ENCODE measurements at regions not wholly inside any gene's neighbourhood (a gene's known extent, or its start where the extent isn't known, plus 50 kb on each side); places are given as distances from the start of the nearest gene placed in this dataset. TPM values are rescaled to one million over a fixed set of nuclear protein-coding genes. Genes with fewer than 3 reads are reported as not detected.
"Not testable (repeated sequence)": the region's sequence is repeated elsewhere in the genome, so short reads cannot be mapped to it uniquely, and the experiment has no call there.

- no peak for ATAC-seq
- WGBS, 2 donors: 46 to 64% methylated on average over 3 of the region's 3 CpGs
Measured at GRCh38 chr6:145569140-145569539, 166.2 kb downstream of the EPM2A start.

GRCh38 chr6:145570336-145570735 is 165.0 kb downstream of the EPM2A start:
- H3K36me3 ChIP-seq (replicated peaks in 1 of 2; ENCODE audit: insufficient read depth in 1 of 2, low read depth in 2 of 2); ATAC-seq; H3K27me3 ChIP-seq; H3K4me1 ChIP-seq; H3K9me3 ChIP-seq; intact Hi-C loops (cut with DNase I); H3K27ac ChIP-seq; H3K4me3 ChIP-seq; DNase-seq: not testable (repeated sequence)
- WGBS, 2 donors: 57 to 62% methylated on average over 1 of the region's 1 CpG

More at GRCh38 chr6:145569140-145569539, 166.2 kb downstream of the EPM2A start:
- intact Hi-C loops (cut with DNase I): no loop called here
- H3K27ac ChIP-seq: no peak overlapping the region
- no peaks in the 10 kb centered on the region for H3K4me1 ChIP-seq
- no peak for TF ChIP-seq POLR2A (IDR thresholded peaks at IDR 0.05)
- no peak for TF ChIP-seq CTCF (IDR thresholded peaks at IDR 0.05)
- no peaks in the 10 kb centered on the region for H3K36me3 ChIP-seq (replicated peaks in 1 of 2; ENCODE audit: insufficient read depth in 1 of 2, low read depth in 2 of 2)
- H3K9me3 ChIP-seq: no peaks in the 10 kb centered on the region
- no peak for DNase-seq
- no peaks in the 10 kb centered on the region for H3K27me3 ChIP-seq
- H3K4me3 ChIP-seq: no peak overlapping the region

- H3K27ac ChIP-seq; H3K4me1 ChIP-seq; DNase-seq; H3K4me3 ChIP-seq; ATAC-seq; H3K27me3 ChIP-seq; intact Hi-C loops (cut with DNase I); H3K36me3 ChIP-seq (replicated peaks in 1 of 2; ENCODE audit: insufficient read depth in 1 of 2, low read depth in 2 of 2): not testable (repeated sequence)
- peaks cover 0 to 11% (median 0%) of the 10 kb centered on the region in 3 donors for H3K9me3 ChIP-seq
- WGBS, 2 donors: 76 to 100% methylated on average over 1 of the region's 1 CpG
Measured at GRCh38 chr6:145574269-145574668, 161.1 kb downstream of the EPM2A start.

Small RNA genes lying in the stretch of these regions (small RNA-seq; reads per million reads assigned to genes)
- not detected for gene RNU1-33P
